Activated T-cell treated with anti-CD3 and anti-CD28 coated beads for 48 hours (primary cell): ENCODE measurements at regions not wholly inside any gene's neighbourhood (a gene's known extent, or its start where the extent isn't known, plus 50 kb on each side); places are given as distances from the start of the nearest gene placed in this dataset.
"Not testable (repeated sequence)": the region's sequence is repeated elsewhere in the genome, so short reads cannot be mapped to it uniquely, and the experiment has no call there.

Experiments
- DNase-seq: peaks from one replicate; pipeline ENCODE4 v3.0.0-alpha.2; 2020; ENCODE audit warnings: low read depth

- no peak for DNase-seq
These were observed 201.7 kb downstream of the PTH2R start for GRCh38 chr2:208608122-208608835.

GRCh38 chr2:208609166-208609804 is 202.7 kb downstream of the PTH2R start:
- no peak for DNase-seq

GRCh38 chr2:208615675-208616074 is 209.1 kb downstream of the PTH2R start:
- not testable (repeated sequence) for DNase-seq

- DNase-seq, result no peak
These were observed 211.6 kb downstream of the PTH2R start for GRCh38 chr2:208618220-208618619.

- no peak for DNase-seq
These were observed 213.4 kb downstream of the PTH2R start for GRCh38 chr2:208619993-208620392.

GRCh38 chr2:208620487-208620978 is 213.9 kb downstream of the PTH2R start:
- DNase-seq, result no peak

- DNase-seq, result no peak
These were observed 220.7 kb downstream of the PTH2R start for GRCh38 chr2:208627110-208627884.

- DNase-seq, result no peak
These were observed 221.3 kb downstream of the PTH2R start for GRCh38 chr2:208627916-208628315.

- DNase-seq, result no peak
These were observed 231.5 kb downstream of the PTH2R start for GRCh38 chr2:208638059-208638458.

- no peak for DNase-seq
These were observed 235.7 kb downstream of the PTH2R start for GRCh38 chr2:208642125-208642779.

- DNase-seq, result no peak
These were observed 236.6 kb downstream of the PTH2R start for GRCh38 chr2:208643145-208643544.

GRCh38 chr2:208645226-208645625 is 238.6 kb downstream of the PTH2R start:
- no peak for DNase-seq

GRCh38 chr2:208648368-208648767 is 241.8 kb downstream of the PTH2R start:
- DNase-seq, result no peak

- DNase-seq, result no peak
These were observed 246.8 kb downstream of the PTH2R start for GRCh38 chr2:208653383-208653782.

- DNase-seq, result no peak
These were observed 247.5 kb downstream of the PTH2R start for GRCh38 chr2:208654056-208654455.

GRCh38 chr2:208657468-208657867 is 250.9 kb downstream of the PTH2R start:
- DNase-seq, result no peak

- no peak for DNase-seq
These were observed 262.8 kb downstream of the PTH2R start for GRCh38 chr2:208669394-208669793.

- DNase-seq, result no peak
These were observed 264.7 kb downstream of the PTH2R start for GRCh38 chr2:208671284-208671683.

- DNase-seq, result no peak
These were observed 265.5 kb downstream of the PTH2R start for GRCh38 chr2:208671886-208672680.

GRCh38 chr2:208673631-208674030 is 267.0 kb downstream of the PTH2R start:
- DNase-seq, result no peak

GRCh38 chr2:208674919-208675318 is 268.3 kb downstream of the PTH2R start:
- no peak for DNase-seq
